Kidney (tissue), 13 donors: ENCODE measurements at regions not wholly inside any gene's neighbourhood (a gene's known extent, or its start where the extent isn't known, plus 50 kb on each side); places are given as distances from the start of the nearest gene placed in this dataset.

ENCODE experiments used
- DNase-seq, 5 donors: peaks; one replicate each; pipeline ENCODE4 v3.0.0-alpha.2; 2013 to 2020
- FAIRE-seq: peaks from 2 replicates; lab custom pipeline; 2012; peaks lifted over from hg19 to GRCh38; lab: Jason Lieb, UNC
- H3K27ac ChIP-seq, 2 donors: one replicate each; pipeline ENCODE4 v1.7.0; 2013; ENCODE audit warnings: low read depth in 2 of 2, low read length in 2 of 2, inconsistent platforms in 1 of 2
- H3K27me3 ChIP-seq: one replicate; pipeline ENCODE4 v1.7.1; 2013; ENCODE audit warnings: low read length, inconsistent platforms; ENCODE audit not compliant: control insufficient read depth, insufficient read depth
- H3K36me3 ChIP-seq, 3 donors: one replicate each; pipeline versions ENCODE4 v1.7.0 to v1.7.1; 2013; ENCODE audit warnings: low read length in 3 of 3, control low read depth in 1 of 3, inconsistent platforms in 1 of 3; ENCODE audit not compliant: insufficient read depth in 3 of 3, control insufficient read depth in 2 of 3
- H3K4me1 ChIP-seq, 3 donors: one replicate each; pipeline versions ENCODE4 v1.7.0 to v1.7.1; 2013; ENCODE audit warnings: low read length in 3 of 3, inconsistent platforms in 1 of 3, low read depth in 1 of 3; ENCODE audit not compliant: control insufficient read depth in 2 of 3, insufficient read depth in 2 of 3
- H3K4me3 ChIP-seq, 3 donors: one replicate each; pipeline versions ENCODE4 v1.7.0 to v1.8.1; 2013; ENCODE audit warnings: low read length in 3 of 3, control low read depth in 1 of 3, inconsistent platforms in 1 of 3
- H3K9ac ChIP-seq, 3 donors: one replicate each; pipeline versions ENCODE4 v1.7.0 to v1.7.1; 2013; ENCODE audit warnings: low read length in 3 of 3, control low read depth in 1 of 3, inconsistent platforms in 1 of 3
- H3K9me3 ChIP-seq, 3 donors: one replicate each; pipeline versions ENCODE4 v1.7.0 to v1.7.1; 2013; ENCODE audit warnings: low read length in 3 of 3, control low read depth in 1 of 3, inconsistent platforms in 1 of 3; ENCODE audit not compliant: control insufficient read depth in 2 of 3, insufficient read depth in 1 of 3
- CTCF ChIP-seq: IDR thresholded peaks from 3 replicates; pipeline ENCODE4 v1.5.1; 2012; ENCODE audit warnings: mild to moderate bottlenecking, moderate library complexity, borderline replicate concordance; ENCODE audit not compliant: insufficient read depth; ENCODE audit errors: extremely low read depth
- intact Hi-C: fragments of 100-400 bp; cut with DNase I; formaldehyde crosslinking; loops from one replicate; pipeline ENCODE4 v1.11.1; 2022
- donor health status: control.
- donor health status: control.
- donor health status: control.
- donor health status: control.
- donor health status: control.
- donor health status: DM: yes; HTN: yes; CAD: no.
- donor health status: Normal renal cell carcinoma (clear cell type).

GRCh38 chr16:86248310-86248905 lies 261.9 kb upstream of the FOXF1 start:
- no peak for DNase-seq
- no peaks in the 10 kb centered on the region for H3K27me3 ChIP-seq
- intact Hi-C loops: no loop called here

GRCh38 chr16:86249631-86250030 lies 260.7 kb upstream of the FOXF1 start:
- DNase-seq (no peak), FAIRE-seq (no peak)
- no peak overlapping the region for H3K9ac ChIP-seq
- no peak overlapping the region for H3K27ac ChIP-seq
- H3K9me3 ChIP-seq: peaks cover 0 to 5% (median 0%) of the 10 kb centered on the region in 3 donors
- no peaks in the 10 kb centered on the region for H3K36me3 ChIP-seq
- no peaks in the 10 kb centered on the region for H3K4me1 ChIP-seq
- intact Hi-C loops: no loop called here
- no peaks in the 10 kb centered on the region for H3K27me3 ChIP-seq
- H3K4me3 ChIP-seq: no peak overlapping the region
- no peak for TF ChIP-seq CTCF

More at GRCh38 chr16:86248310-86248905, 261.9 kb upstream of the FOXF1 start:
- no peak for TF ChIP-seq CTCF
- Histone ChIP-seq H3K9ac (no peak overlapping the region), H3K4me1 (no peaks in the 10 kb centered on the region), H3K9me3 (peaks cover 0 to 5% (median 0%) of the 10 kb centered on the region in 3 donors), H3K4me3 (no peak overlapping the region), H3K36me3 (no peaks in the 10 kb centered on the region), H3K27ac (no peak overlapping the region)
- FAIRE-seq: no peak

GRCh38 chr16:86251682-86252081 lies 258.6 kb upstream of the FOXF1 start:
- TF ChIP-seq CTCF: no peak
- no peak overlapping the region for H3K4me3 ChIP-seq
- intact Hi-C loops: no loop called here
- peaks cover 0 to 3% (median 0%) of the 10 kb centered on the region in 3 donors for H3K9me3 ChIP-seq
- no peaks in the 10 kb centered on the region for H3K36me3 ChIP-seq
- FAIRE-seq: no peak
- no peaks in the 10 kb centered on the region for H3K27me3 ChIP-seq
- H3K9ac ChIP-seq: no peak overlapping the region
- no peaks in the 10 kb centered on the region for H3K4me1 ChIP-seq
- H3K27ac ChIP-seq: no peak overlapping the region
- no peak for DNase-seq

GRCh38 chr16:86252596-86252995 lies 257.7 kb upstream of the FOXF1 start:
- Histone ChIP-seq H3K4me3 (no peak overlapping the region), H3K27ac (no peak overlapping the region), H3K9ac (no peak overlapping the region), H3K27me3 (no peaks in the 10 kb centered on the region), H3K4me1 (no peaks in the 10 kb centered on the region), H3K9me3 (peaks cover 0 to 3% (median 0%) of the 10 kb centered on the region in 3 donors), H3K36me3 (no peaks in the 10 kb centered on the region)
- DNase-seq: peak in 2 of 5 donors; percentile 35 to 51
- intact Hi-C loops: no loop called here
- FAIRE-seq: no peak
- no peak for TF ChIP-seq CTCF
